ENCODE measurements at regions not wholly inside any gene's neighbourhood (a gene's known extent, or its start where the extent isn't known, plus 50 kb on each side); places are given as distances from the start of the nearest gene placed in this dataset.

- no peak for DNase-seq (ENCODE audit: low read depth)
Observed at GRCh38 chr17:33352526-33352925, 59.4 kb upstream of the ASIC2 start.

- no peak for DNase-seq (ENCODE audit: low read depth)
Observed at GRCh38 chr17:33356266-33356665, 63.2 kb upstream of the ASIC2 start.

GRCh38 chr17:33363475-33363874 lies 70.4 kb upstream of the ASIC2 start:
- no peak for DNase-seq (ENCODE audit: low read depth)

GRCh38 chr17:33366960-33367359 lies 73.9 kb upstream of the ASIC2 start:
- DNase-seq (ENCODE audit: low read depth): no peak

GRCh38 chr17:33369149-33369548 lies 76.1 kb upstream of the ASIC2 start:
- DNase-seq (ENCODE audit: low read depth): no peak

- no peak for DNase-seq (ENCODE audit: low read depth)
Observed at GRCh38 chr17:33369876-33370275, 76.8 kb upstream of the ASIC2 start.

GRCh38 chr17:33370401-33370800 lies 77.3 kb upstream of the ASIC2 start:
- no peak for DNase-seq (ENCODE audit: low read depth)

- DNase-seq (ENCODE audit: low read depth): no peak
Observed at GRCh38 chr17:33371377-33371776, 78.3 kb upstream of the ASIC2 start.

GRCh38 chr17:33373273-33373672 lies 80.2 kb upstream of the ASIC2 start:
- DNase-seq (ENCODE audit: low read depth): no peak

GRCh38 chr17:33375103-33375502 lies 82.0 kb upstream of the ASIC2 start:
- no peak for DNase-seq (ENCODE audit: low read depth)

- DNase-seq (ENCODE audit: low read depth): no peak
Observed at GRCh38 chr17:33375783-33376182, 82.7 kb upstream of the ASIC2 start.

GRCh38 chr17:33377837-33378595 lies 84.9 kb upstream of the ASIC2 start:
- DNase-seq (ENCODE audit: low read depth): no peak

- no peak for DNase-seq (ENCODE audit: low read depth)
Observed at GRCh38 chr17:33381201-33381600, 88.1 kb upstream of the ASIC2 start.

- DNase-seq (ENCODE audit: low read depth): no peak
Observed at GRCh38 chr17:33383488-33384023, 90.5 kb upstream of the ASIC2 start.

GRCh38 chr17:33385133-33385532 lies 92.0 kb upstream of the ASIC2 start:
- no peak for DNase-seq (ENCODE audit: low read depth)

- no peak for DNase-seq (ENCODE audit: low read depth)
Observed at GRCh38 chr17:33385713-33386112, 92.6 kb upstream of the ASIC2 start.

GRCh38 chr17:33387406-33387805 lies 94.3 kb upstream of the ASIC2 start:
- DNase-seq (ENCODE audit: low read depth): no peak

- no peak for DNase-seq (ENCODE audit: low read depth)
Observed at GRCh38 chr17:33389504-33390135, 96.5 kb upstream of the ASIC2 start.

- no peak for DNase-seq (ENCODE audit: low read depth)
Observed at GRCh38 chr17:33390479-33391176, 97.5 kb upstream of the ASIC2 start.

- no peak for DNase-seq (ENCODE audit: low read depth)
Observed at GRCh38 chr17:33396818-33397217, 103.7 kb upstream of the ASIC2 start.

GRCh38 chr17:33398386-33398785 lies 105.3 kb upstream of the ASIC2 start:
- DNase-seq (ENCODE audit: low read depth): no peak

GRCh38 chr17:33401249-33401648 lies 108.2 kb upstream of the ASIC2 start:
- DNase-seq (ENCODE audit: low read depth): no peak

- DNase-seq (ENCODE audit: low read depth): no peak
Observed at GRCh38 chr17:33403194-33403593, 110.1 kb upstream of the ASIC2 start.
